Stimulated activated effector memory CD8-positive, alpha-beta T cell treated with anti-CD3 and anti-CD28 coated beads, Interleukin-12 subunit alpha, Interleukin-12 subunit beta, amount 100 ng/mL, for 72 hours (primary cell): ENCODE measurements at regions not wholly inside any gene's neighbourhood (a gene's known extent, or its start where the extent isn't known, plus 50 kb on each side); places are given as distances from the start of the nearest gene placed in this dataset.
A peak's percentile ranks its signal among the peaks of the same experiment; 100 is the strongest.

ENCODE experiments used
- ATAC-seq: fragments of 150-1000 bp; cut with Tn5 transposase; 2 replicates; pipeline ENCODE4 v1.10.0; 2021
- DNase-seq, 2 donors: peaks; one replicate each; pipeline ENCODE4 v3.0.0; 2021 to 2022; ENCODE audit warnings: low spot score in 2 of 2
- H3K27ac Mint-ChIP-seq: one replicate; pipeline ENCODE4 v1.8.0; 2022; ENCODE audit warnings: mild to moderate bottlenecking, mixed read lengths
- H3K36me3 Mint-ChIP-seq: one replicate; pipeline ENCODE4 v1.8.0; 2022; ENCODE audit warnings: mild to moderate bottlenecking, mixed read lengths
- H3K4me1 Mint-ChIP-seq: one replicate; pipeline ENCODE4 v1.8.0; 2022; ENCODE audit warnings: mixed read lengths
- H3K4me3 Mint-ChIP-seq: one replicate; pipeline ENCODE4 v1.8.0; 2022; ENCODE audit warnings: mild to moderate bottlenecking, mixed read lengths
- H3K9me3 Mint-ChIP-seq: one replicate; pipeline ENCODE4 v1.8.0; 2022; ENCODE audit warnings: mixed read lengths

DNA sequence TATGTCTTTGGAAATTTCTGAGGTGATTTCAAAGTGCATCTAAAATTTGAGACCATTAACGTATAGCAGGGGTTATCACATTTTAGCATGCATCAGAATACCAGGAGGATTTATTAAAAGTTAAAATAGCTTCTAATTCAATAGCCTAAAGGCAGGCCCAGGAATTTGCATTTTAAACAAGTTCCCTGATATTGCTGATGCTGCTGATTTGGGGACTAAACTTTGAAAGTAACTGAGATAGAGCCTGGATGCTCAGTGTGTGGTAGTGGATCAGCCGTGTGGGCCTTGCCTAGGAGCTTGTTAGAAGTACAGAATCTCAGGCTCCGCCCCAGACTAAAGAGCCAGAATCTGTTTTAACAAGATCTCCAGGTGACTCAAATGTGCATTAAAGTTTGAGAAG, 375.0 kb upstream of the FBXO33 start:
- DNase-seq (no peak), ATAC-seq (no peak)
- Mint-ChIP-seq H3K36me3 (no peaks in the 10 kb centered on the region), H3K27ac (no peak overlapping the region), H3K4me3 (no peak overlapping the region), H3K9me3 (peaks cover 2% of the 10 kb centered on the region), H3K4me1 (no peaks in the 10 kb centered on the region)

DNA sequence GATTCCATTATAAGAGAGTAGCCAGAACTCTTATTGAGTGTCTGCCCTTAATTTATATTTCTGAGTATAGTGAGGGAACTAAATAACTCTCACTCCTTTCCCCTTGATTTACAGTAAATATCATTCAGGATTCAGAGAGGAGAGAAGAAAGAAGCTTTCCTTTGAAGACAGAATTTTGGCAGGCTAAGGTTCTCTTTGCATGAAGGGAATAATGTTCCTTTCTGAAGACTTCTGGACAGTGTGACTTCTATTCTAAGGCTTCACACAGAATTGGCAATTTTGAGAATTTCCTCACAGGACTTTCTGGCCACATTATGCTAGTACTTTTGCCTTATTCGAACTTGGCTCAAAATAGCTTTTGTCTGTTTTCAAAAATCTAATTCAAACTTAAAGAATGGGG, 352.2 kb upstream of the FBXO33 start:
- no peak overlapping the region for H3K4me3 Mint-ChIP-seq
- no peaks in the 10 kb centered on the region for H3K4me1 Mint-ChIP-seq
- no peaks in the 10 kb centered on the region for H3K36me3 Mint-ChIP-seq
- H3K9me3 Mint-ChIP-seq, result peaks cover 4% of the 10 kb centered on the region
- DNase-seq, result no peak
- H3K27ac Mint-ChIP-seq, result no peak overlapping the region
- no peak for ATAC-seq

DNA sequence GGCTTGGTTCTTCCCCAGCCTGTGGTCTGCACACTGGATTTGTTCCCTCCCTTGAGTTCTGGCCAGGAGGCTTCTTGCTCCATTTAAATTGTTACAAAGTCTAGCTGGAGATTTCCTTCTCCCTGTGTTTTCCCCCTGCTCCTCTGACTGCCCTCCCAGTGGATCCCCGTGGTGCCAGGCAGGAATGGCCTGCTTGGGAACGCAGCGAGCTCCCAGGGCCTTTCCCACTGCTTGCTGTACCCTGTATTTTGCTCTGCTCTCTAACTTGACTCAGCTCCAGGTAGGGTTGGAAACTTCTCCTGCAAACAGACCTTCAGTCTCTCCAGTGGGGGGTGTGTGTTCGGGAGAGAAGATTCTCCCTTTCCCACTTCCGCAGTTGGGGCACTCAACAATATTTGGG, 349.2 kb upstream of the FBXO33 start:
- no peaks in the 10 kb centered on the region for H3K4me1 Mint-ChIP-seq
- no peak overlapping the region for H3K27ac Mint-ChIP-seq
- ATAC-seq (no peak), DNase-seq (no peak)
- H3K36me3 Mint-ChIP-seq, result no peaks in the 10 kb centered on the region
- H3K9me3 Mint-ChIP-seq, result peaks cover 4% of the 10 kb centered on the region
- H3K4me3 Mint-ChIP-seq, result no peak overlapping the region

DNA sequence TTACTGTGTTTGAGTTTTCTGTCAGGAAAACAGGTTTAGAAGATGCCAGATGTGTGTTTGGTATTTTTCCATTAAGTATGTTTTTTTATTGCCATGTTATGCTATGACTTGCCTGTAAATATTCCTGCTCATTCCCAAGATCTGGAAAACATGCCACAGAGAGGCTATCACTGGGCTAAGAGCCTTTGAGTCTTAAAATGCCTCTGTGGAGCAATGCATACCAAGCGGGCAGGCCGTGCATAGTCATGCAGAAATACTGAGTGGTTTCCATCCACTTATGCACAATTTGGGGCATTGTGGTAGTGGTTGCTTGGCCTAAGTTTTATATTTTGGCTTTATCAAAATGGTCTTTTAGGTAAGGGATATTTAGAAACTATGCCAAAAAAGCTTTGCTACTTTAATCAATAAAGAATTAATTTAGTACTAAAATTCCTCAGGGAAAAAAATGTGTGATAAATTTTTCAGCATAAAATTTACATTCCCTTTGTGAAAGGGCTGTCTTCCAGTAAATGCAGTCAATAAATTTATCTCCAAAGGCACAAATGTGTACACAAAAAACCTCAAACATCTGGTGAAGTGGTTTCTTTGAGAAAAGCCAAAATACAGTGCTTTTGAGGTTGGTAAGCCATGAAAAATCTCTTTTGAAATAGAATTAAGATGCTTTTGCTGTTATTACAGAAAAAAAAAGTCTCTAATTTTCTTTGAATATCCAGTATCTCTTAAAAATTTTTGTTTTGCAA, 341.3 kb upstream of the FBXO33 start:
- no peaks in the 10 kb centered on the region for H3K4me1 Mint-ChIP-seq
- no peak overlapping the region for H3K4me3 Mint-ChIP-seq
- no peaks in the 10 kb centered on the region for H3K36me3 Mint-ChIP-seq
- H3K27ac Mint-ChIP-seq, result no peak overlapping the region
- no peaks in the 10 kb centered on the region for H3K9me3 Mint-ChIP-seq
- DNase-seq (no peak), ATAC-seq (no peak)

DNA sequence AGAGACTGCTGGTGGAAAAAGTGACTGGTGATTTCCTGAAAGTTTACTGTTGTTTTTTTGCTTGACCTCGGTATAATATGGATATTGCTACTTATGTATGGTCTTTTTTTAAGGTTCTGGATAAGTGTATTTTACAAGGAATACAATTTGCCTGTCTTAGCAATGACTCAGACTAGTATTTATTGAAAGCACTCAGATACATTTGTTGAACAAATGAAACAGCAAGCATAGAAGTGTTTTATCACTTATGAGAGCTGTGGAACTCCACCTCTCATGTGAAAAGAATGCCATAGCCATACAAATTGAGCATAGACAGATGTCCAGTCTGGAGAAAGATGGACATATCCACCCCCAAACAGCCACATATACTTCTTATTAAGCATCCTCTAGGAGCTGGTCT, 340.4 kb upstream of the FBXO33 start:
- DNase-seq (no peak), ATAC-seq (no peak)
- Mint-ChIP-seq H3K27ac (no peak overlapping the region), H3K36me3 (no peaks in the 10 kb centered on the region), H3K9me3 (no peaks in the 10 kb centered on the region), H3K4me3 (no peak overlapping the region), H3K4me1 (no peaks in the 10 kb centered on the region)

DNA sequence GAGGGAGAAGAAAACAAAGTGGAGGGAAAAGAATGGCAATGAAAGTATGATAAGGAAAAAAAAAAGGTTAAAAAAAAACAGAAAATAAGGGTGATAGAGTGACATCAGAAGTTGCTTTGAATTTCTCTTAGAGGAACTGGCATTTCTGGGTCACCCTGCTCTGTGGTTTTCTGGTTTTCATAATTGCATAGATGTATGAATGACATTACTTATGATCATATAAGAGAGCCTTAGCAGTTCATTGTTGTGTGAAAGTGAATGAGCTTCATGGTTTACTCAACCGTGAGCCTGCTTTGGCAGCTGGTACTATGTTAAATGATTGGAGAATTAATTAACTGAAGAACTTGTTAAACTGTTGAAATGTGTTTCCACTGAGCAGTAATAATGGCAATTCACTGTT, 336.4 kb upstream of the FBXO33 start:
- ATAC-seq, result no peak
- H3K27ac Mint-ChIP-seq, result no peak overlapping the region
- H3K9me3 Mint-ChIP-seq, result peaks cover under 1% of the 10 kb centered on the region
- H3K4me3 Mint-ChIP-seq, result no peak overlapping the region
- no peak for DNase-seq
- no peaks in the 10 kb centered on the region for H3K36me3 Mint-ChIP-seq
- H3K4me1 Mint-ChIP-seq, result no peaks in the 10 kb centered on the region

DNA sequence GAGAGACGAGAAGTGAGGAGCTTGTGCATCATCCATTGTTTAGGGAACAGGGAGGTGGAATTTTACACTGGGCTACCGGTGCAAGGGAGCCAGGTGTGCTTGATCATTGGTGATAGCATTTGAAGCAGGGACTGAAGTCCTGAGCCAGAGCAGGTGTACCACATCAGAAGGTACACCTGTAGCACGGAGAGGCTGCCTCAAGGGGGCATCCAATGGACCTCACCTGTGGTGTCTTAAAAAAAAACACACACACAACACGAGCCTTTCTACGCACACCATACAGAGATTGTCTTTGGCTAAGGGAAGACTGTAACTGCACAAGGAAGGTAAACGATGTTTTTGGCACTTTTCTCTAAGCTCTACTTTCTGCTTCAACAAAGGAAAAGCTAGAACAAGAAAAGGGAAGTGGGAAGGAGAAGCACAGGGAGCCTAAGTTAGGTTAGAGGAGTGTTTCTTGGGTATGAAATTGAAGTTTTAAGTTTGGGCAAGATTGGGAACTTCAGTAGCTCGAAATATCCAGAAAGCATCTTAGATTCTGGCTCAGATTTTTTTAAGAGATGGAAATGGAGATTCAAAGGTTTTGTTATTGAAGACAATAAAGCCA, 334.3 kb upstream of the FBXO33 start:
- ATAC-seq, result no peak
- Mint-ChIP-seq H3K36me3 (no peaks in the 10 kb centered on the region), H3K27ac (no peak overlapping the region), H3K4me1 (peaks cover 11% of the 10 kb centered on the region), H3K4me3 (no peak overlapping the region), H3K9me3 (peaks cover 2% of the 10 kb centered on the region)
- no peak for DNase-seq

DNA sequence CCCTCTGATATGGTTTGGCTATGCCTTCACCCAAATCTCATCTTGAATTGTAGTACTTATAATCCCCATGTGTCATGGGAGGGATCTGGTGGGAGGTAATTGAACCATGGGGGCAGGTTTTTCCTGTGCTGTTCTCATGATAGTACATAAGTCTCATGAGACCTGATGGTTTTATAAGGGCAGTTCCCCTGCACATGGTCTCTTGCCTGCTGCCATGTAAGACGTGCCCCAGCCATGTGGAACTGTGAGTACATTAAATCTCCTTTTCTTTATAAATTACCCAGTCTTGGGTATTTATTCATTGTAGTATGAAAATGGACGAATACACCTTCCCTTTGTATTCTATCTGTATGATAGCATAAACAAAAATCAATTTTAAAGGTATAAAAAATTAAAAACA, 333.4 kb upstream of the FBXO33 start:
- ATAC-seq (no peak), DNase-seq (no peak)
- peaks cover 11% of the 10 kb centered on the region for H3K4me1 Mint-ChIP-seq
- H3K4me3 Mint-ChIP-seq, result no peak overlapping the region
- H3K9me3 Mint-ChIP-seq, result peaks cover 2% of the 10 kb centered on the region
- H3K27ac Mint-ChIP-seq, result no peak overlapping the region
- H3K36me3 Mint-ChIP-seq, result no peaks in the 10 kb centered on the region

DNA sequence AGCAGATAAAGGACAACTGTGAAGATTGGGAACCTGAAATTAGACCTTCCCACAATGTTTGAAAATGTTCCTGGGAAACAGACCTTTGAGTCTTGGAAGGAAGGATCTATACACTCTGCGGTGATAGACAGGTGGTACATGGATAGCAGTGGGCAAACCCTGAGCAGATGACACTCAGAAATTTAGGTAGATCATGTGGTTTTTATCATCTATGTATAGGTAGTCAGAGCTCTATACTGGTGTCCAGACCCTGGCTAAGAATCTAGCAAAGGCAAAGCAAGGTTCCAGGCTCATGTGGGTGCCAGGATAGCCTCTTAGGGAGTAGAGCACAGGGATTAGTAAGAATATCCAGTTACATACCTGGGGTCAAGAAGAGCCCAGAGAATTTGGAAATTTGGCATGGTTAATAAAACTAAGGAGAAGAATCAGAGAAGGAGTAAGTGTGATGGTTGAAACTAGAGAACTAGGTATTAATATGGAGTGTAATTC, 331.2 kb upstream of the FBXO33 start:
- H3K4me3 Mint-ChIP-seq, result peak overlapping the region; percentile 16
- peaks cover 11% of the 10 kb centered on the region for H3K4me1 Mint-ChIP-seq
- no peaks in the 10 kb centered on the region for H3K36me3 Mint-ChIP-seq
- peaks cover 2% of the 10 kb centered on the region for H3K9me3 Mint-ChIP-seq
- no peak overlapping the region for H3K27ac Mint-ChIP-seq
- no peak for DNase-seq
- ATAC-seq, result no peak

DNA sequence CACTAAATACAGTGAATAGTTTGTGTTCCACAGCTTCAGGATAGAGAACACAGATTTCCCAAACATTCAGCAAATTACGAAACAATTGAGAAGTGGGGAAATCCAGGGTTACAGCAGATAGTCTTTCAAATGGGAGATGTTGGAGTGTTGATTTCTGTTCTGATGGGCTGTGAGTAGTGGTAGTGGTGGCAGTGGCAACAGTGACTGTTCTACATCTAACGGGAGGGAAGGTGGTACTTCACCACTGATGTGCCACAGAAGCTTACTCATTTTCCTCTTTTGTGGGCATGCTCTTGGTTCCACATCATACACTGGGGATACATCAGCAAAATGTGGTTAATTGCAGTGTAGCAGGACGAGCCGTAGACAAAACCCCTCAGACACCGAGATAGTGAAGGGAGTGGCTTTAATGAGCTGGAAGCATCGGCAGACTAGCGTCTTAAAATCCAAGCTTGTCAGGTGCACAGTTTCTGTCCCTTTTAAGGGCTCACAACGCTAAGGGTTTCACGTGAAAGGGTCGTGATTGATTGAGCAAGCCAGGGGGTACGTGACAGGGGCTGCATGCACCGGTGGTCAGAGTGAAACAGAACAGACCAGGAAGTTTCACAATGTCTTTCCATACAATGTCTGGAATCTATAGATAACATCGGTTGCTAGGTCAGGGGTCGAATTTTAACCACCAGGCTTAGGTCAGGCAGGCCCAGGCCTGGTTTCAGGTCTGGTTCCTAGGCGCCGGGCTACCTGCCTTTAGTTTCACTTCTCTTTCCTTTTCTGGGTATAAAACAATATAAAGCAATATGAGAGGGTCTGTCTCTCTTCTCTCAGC, 330.6 kb upstream of the FBXO33 start:
- H3K27ac Mint-ChIP-seq, result no peak overlapping the region
- no peaks in the 10 kb centered on the region for H3K36me3 Mint-ChIP-seq
- peaks cover 2% of the 10 kb centered on the region for H3K9me3 Mint-ChIP-seq
- peak overlapping the region; percentile 16 for H3K4me3 Mint-ChIP-seq
- peak; percentile 88 for ATAC-seq
- no peak for DNase-seq
- peaks cover 11% of the 10 kb centered on the region for H3K4me1 Mint-ChIP-seq

DNA sequence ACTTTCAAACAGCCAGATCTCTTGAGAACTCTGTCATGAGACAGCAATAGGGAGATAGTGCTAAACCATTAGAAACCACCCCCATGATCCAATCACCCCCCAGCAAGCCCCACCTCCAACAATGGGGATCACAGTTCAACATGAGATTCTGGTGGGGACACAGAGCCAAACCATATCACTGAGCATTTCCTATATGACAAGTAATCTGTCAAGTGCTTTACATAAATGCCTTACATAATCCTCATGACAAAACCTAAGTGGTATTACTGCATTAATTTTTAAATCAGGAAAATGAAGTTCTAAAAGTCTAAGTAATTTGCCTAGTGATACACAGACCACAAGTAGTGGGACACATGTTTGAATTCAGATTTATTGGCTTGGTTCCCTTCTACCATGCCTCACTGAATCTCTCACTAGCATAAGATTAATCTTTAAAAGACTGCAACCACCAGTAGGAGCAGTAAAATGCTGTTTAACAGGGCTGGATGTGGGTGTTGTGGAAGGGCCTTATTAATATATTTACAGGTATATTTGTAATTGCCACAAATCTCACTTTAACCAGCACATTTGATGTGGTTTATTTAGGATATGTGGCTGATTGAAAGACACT, 323.1 kb upstream of the FBXO33 start:
- no peaks in the 10 kb centered on the region for H3K4me1 Mint-ChIP-seq
- ATAC-seq (no peak), DNase-seq (no peak)
- no peak overlapping the region for H3K27ac Mint-ChIP-seq
- no peak overlapping the region for H3K4me3 Mint-ChIP-seq
- H3K36me3 Mint-ChIP-seq, result no peaks in the 10 kb centered on the region
- H3K9me3 Mint-ChIP-seq, result peaks cover 3% of the 10 kb centered on the region

DNA sequence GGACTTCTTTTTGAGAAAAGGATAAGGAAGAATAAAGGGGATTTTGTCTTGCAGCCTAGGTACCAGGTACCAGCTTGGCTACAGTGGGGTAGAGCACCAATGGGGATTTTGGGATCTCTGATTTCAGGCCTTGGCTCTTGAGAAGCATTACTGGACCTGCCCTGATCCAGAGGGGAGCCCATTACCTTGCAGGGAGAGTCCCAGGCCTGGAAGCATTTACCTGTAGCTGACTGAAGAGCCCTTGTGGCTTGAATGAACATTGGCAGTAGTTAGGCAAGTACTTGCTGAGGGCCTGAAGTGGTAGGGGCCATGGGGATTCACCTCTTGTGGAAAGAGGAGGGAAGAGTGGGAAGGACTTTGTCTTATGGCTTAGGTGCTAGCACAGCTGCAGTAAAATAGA, 308.2 kb upstream of the FBXO33 start:
- ATAC-seq (peak; percentile 31), DNase-seq (no peak)
- no peak overlapping the region for H3K4me3 Mint-ChIP-seq
- peaks cover 8% of the 10 kb centered on the region for H3K9me3 Mint-ChIP-seq
- no peaks in the 10 kb centered on the region for H3K4me1 Mint-ChIP-seq
- H3K27ac Mint-ChIP-seq, result no peak overlapping the region
- H3K36me3 Mint-ChIP-seq, result no peaks in the 10 kb centered on the region

DNA sequence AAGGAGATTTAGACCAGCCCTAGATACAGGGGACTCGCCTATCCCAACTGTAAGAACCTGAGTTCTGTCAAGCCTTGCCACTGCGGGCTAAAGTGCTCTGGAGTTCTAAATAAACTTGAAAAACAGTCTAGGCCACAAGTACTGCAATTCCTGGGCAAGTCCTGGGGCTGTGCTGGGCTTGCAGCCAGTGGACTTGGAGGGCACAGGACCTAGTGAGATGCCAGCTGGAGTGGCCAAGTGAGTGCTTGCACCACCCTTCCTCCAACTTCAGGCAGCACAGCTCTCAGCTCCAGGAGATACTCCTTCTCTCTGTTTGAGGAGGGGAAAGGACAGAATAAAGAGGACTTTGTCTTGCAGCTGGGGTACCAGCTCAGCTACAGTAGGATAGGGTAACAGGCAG, 307.6 kb upstream of the FBXO33 start:
- no peaks in the 10 kb centered on the region for H3K36me3 Mint-ChIP-seq
- H3K27ac Mint-ChIP-seq, result no peak overlapping the region
- H3K4me1 Mint-ChIP-seq, result no peaks in the 10 kb centered on the region
- no peak overlapping the region for H3K4me3 Mint-ChIP-seq
- peaks cover 8% of the 10 kb centered on the region for H3K9me3 Mint-ChIP-seq
- ATAC-seq (peak; percentile 21), DNase-seq (no peak)

DNA sequence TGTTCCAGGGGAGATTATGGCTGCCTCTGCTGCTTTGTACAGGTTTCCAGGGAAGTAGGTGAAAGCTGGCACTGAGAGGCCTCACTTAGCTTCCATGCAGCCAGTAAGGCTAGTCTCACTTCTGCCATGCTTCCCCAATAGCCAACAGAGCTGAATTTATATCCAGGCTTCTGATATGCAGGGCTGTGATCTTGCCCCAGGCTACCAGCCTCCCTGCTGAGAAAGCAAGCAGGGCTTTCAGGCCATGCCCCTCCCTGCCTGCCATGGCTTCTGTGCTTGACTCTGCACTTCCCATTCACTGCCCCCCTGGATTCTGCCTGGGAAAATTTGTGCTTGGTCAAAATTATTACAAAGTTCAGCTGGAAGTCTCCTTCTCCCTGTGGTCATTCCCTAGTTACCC, 302.1 kb upstream of the FBXO33 start:
- H3K9me3 Mint-ChIP-seq, result peaks cover 8% of the 10 kb centered on the region
- no peak overlapping the region for H3K27ac Mint-ChIP-seq
- DNase-seq (no peak), ATAC-seq (no peak)
- no peaks in the 10 kb centered on the region for H3K36me3 Mint-ChIP-seq
- no peaks in the 10 kb centered on the region for H3K4me1 Mint-ChIP-seq
- no peak overlapping the region for H3K4me3 Mint-ChIP-seq

DNA sequence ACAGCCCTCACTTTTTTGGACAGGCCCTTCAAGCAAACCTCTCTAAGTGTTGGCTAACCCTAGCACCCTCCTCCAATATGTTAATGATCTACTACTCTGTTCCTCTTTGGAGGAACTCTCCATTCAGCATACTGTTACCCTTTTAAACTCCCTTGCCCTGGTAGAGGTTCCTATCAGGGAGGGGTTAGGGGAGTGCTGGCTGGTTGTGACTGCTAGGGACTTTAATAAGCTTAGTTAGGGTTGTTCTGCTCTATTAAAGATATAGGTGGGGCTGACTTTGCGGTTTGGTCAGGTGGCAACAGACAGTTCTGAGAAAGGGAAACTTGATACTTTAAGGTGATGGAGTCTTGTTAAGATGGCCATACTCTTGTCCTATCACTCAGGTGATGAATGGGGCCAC, 301.5 kb upstream of the FBXO33 start:
- Mint-ChIP-seq H3K9me3 (peaks cover 8% of the 10 kb centered on the region), H3K27ac (no peak overlapping the region), H3K36me3 (no peaks in the 10 kb centered on the region), H3K4me3 (no peak overlapping the region), H3K4me1 (no peaks in the 10 kb centered on the region)
- DNase-seq, result no peak
- ATAC-seq, result no peak
